ENCODE measurements at regions not wholly inside any gene's neighbourhood (a gene's known extent, or its start where the extent isn't known, plus 50 kb on each side); places are given as distances from the start of the nearest gene placed in this dataset.

GRCh38 chr3:8204853-8205650 is 296.6 kb upstream of the LMCD1 start:
- DNase-seq = no peak

- no peak for DNase-seq
Measured at GRCh38 chr3:8205881-8206280, 295.7 kb upstream of the LMCD1 start.

- no peak for DNase-seq
Measured at GRCh38 chr3:8206971-8207617, 294.5 kb upstream of the LMCD1 start.

- no peak for DNase-seq
Measured at GRCh38 chr3:8210882-8211341, 290.7 kb upstream of the LMCD1 start.

GRCh38 chr3:8212794-8213193 is 288.8 kb upstream of the LMCD1 start:
- no peak for DNase-seq

GRCh38 chr3:8213286-8213685 is 288.3 kb upstream of the LMCD1 start:
- no peak for DNase-seq

GRCh38 chr3:8215821-8216220 is 285.8 kb upstream of the LMCD1 start:
- no peak for DNase-seq

GRCh38 chr3:8218353-8218940 is 283.2 kb upstream of the LMCD1 start:
- DNase-seq = no peak

- DNase-seq = no peak
Measured at GRCh38 chr3:8220291-8220690, 281.3 kb upstream of the LMCD1 start.

- DNase-seq = no peak
Measured at GRCh38 chr3:8223766-8224165, 277.9 kb upstream of the LMCD1 start.

- no peak for DNase-seq
Measured at GRCh38 chr3:8224941-8225340, 276.7 kb upstream of the LMCD1 start.

- no peak for DNase-seq
Measured at GRCh38 chr3:8233938-8234337, 267.7 kb upstream of the LMCD1 start.

- no peak for DNase-seq
Measured at GRCh38 chr3:8236264-8236663, 265.4 kb upstream of the LMCD1 start.

GRCh38 chr3:8237893-8238292 is 263.7 kb upstream of the LMCD1 start:
- DNase-seq = no peak

- DNase-seq = no peak
Measured at GRCh38 chr3:8238432-8238831, 263.2 kb upstream of the LMCD1 start.

GRCh38 chr3:8239095-8239494 is 262.5 kb upstream of the LMCD1 start:
- DNase-seq = no peak

- DNase-seq = no peak
Measured at GRCh38 chr3:8239718-8240695, 261.6 kb upstream of the LMCD1 start.

GRCh38 chr3:8246070-8246469 is 255.6 kb upstream of the LMCD1 start:
- no peak for DNase-seq

GRCh38 chr3:8253201-8253600 is 248.4 kb upstream of the LMCD1 start:
- no peak for DNase-seq

GRCh38 chr3:8254489-8254888 is 247.1 kb upstream of the LMCD1 start:
- DNase-seq = no peak

GRCh38 chr3:8255725-8256124 is 245.9 kb upstream of the LMCD1 start:
- DNase-seq = no peak

GRCh38 chr3:8256441-8257071 is 245.1 kb upstream of the LMCD1 start:
- DNase-seq = no peak
